ENCODE measurements at regions not wholly inside any gene's neighbourhood (a gene's known extent, or its start where the extent isn't known, plus 50 kb on each side); places are given as distances from the start of the nearest gene placed in this dataset.
A peak's percentile ranks its signal among the peaks of the same experiment; 100 is the strongest.

DNA sequence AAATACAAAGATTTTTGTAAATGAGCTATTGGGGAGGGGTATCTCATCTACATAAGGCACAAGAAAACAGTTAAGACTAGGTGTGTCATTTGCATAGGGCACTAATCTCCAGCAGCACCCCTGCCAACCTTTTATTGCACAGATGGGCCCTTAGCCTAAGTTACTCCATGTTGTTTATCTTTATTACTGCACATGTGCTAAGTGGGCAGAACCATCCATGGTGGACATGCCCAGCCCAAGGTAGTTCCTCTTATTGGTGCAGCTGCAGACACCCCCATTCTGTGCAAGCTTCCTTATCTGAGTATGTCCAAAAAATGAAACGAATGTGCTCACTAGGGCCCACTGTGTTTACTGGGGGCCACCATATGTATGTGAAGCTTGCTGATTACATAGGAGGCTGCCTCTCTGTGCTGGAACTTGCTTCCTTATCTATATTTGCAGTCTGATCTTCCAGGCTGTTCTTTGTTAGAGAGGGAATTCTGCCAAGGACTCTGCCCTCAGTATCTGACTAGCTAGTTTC lies 77.3 kb upstream of the NEK7 start (continued):
- TF ChIP-seq MIER1 (IDR thresholded peaks at IDR 0.05; ENCODE audit: low read depth) (no peak), STAT5B (CRISPR knock-in tag; IDR thresholded peaks at IDR 0.05) (no peak), ZEB2 (IDR thresholded peaks at IDR 0.05) (no peak), FOXJ3 (CRISPR knock-in tag; IDR thresholded peaks at IDR 0.05) (no peak), TOE1 (IDR thresholded peaks at IDR 0.05; ENCODE audit: borderline replicate concordance) (no peak), TOE1 (CRISPR knock-in tag; IDR thresholded peaks at IDR 0.05; ENCODE audit: borderline replicate concordance, low read depth) (no peak), GABPB2 (CRISPR knock-in tag; conservative IDR thresholded peaks at IDR 0.05) (no peak; the same call in 1 of the 2 replicates), ZNF124 (CRISPR knock-in tag; IDR thresholded peaks at IDR 0.05) (no peak), HMGN3 (IDR thresholded peaks at IDR 0.05; ENCODE audit: borderline replicate concordance, extremely low read depth, insufficient read length, low read depth, low read length) (no peak), DPF2 (IDR thresholded peaks at IDR 0.05) (peak; percentile 58)
- TF ChIP-seq, protein P1, sequence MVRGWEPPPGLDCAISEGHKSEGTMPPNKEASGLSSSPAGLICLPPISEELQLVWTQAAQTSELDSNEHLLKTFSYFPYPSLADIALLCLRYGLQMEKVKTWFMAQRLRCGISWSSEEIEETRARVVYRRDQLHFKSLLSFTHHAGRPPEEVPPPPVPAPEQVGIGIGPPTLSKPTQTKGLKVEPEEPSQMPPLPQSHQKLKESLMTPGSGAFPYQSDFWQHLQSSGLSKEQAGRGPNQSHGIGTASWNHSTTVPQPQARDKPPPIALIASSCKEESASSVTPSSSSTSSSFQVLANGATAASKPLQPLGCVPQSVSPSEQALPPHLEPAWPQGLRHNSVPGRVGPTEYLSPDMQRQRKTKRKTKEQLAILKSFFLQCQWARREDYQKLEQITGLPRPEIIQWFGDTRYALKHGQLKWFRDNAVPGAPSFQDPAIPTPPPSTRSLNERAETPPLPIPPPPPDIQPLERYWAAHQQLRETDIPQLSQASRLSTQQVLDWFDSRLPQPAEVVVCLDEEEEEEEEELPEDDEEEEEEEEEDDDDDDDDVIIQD (CRISPR knock-in tag; IDR thresholded peaks at IDR 0.05), result peak; percentile 88; the same call in 1 of the 2 replicates
- TF ChIP-seq, protein P2, sequence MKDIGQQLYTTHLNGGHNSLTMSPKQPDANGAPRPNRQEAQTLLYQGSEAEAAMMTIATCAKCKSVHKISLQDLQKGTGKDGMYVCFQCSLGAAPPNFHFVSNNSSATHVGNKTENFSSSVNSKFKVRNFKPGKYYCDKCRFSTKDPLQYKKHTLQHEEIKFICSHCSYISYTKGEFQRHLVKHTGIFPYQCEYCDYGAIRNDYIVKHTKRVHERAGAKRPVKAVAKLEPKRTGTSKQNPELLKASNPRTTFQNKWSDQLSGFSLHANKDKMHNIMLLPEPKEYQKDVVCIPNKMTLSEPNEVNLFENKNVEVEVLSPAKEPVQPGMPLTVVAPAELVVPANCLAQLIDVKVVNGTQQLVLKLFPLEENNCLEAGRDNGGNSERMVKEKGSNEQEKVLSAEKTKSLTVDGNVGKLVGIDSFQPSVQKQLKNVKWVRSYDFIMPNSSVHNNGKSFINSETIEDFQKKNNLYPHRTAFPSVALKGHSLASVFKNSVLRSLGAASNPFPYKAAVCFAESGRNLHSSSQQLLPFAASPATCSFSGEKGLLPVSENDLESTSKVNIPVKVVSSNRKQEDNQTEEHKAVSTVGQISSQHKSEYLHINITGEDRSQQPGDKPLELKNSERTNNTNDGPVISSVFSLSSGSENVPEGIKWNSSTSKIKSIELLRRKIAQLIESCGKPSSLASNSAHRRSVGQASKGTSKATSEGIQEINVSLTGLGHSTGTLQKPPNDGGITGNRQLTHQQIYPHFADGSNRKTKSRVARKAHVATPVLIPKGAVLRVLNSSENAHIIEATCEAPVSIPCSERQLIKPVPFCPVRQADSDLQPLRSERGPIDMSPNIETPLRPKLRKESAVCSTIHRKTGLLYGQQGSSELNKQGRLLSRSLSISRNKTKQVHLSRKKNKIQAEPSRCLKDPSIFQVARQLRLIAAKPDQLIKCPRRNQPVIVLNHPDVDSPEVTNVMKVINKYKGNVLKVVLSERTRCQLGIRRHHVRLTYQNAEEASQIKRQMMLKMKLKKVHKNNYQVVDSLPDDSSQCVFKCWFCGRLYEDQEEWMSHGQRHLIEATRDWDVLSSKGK (CRISPR knock-in tag; IDR thresholded peaks at IDR 0.05), result no peak
- TF ChIP-seq, protein P3, sequence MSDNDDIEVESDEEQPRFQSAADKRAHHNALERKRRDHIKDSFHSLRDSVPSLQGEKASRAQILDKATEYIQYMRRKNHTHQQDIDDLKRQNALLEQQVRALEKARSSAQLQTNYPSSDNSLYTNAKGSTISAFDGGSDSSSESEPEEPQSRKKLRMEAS (CRISPR knock-in tag; IDR thresholded peaks at IDR 0.05), result peak; percentile 64
- TF ChIP-seq, protein P4, sequence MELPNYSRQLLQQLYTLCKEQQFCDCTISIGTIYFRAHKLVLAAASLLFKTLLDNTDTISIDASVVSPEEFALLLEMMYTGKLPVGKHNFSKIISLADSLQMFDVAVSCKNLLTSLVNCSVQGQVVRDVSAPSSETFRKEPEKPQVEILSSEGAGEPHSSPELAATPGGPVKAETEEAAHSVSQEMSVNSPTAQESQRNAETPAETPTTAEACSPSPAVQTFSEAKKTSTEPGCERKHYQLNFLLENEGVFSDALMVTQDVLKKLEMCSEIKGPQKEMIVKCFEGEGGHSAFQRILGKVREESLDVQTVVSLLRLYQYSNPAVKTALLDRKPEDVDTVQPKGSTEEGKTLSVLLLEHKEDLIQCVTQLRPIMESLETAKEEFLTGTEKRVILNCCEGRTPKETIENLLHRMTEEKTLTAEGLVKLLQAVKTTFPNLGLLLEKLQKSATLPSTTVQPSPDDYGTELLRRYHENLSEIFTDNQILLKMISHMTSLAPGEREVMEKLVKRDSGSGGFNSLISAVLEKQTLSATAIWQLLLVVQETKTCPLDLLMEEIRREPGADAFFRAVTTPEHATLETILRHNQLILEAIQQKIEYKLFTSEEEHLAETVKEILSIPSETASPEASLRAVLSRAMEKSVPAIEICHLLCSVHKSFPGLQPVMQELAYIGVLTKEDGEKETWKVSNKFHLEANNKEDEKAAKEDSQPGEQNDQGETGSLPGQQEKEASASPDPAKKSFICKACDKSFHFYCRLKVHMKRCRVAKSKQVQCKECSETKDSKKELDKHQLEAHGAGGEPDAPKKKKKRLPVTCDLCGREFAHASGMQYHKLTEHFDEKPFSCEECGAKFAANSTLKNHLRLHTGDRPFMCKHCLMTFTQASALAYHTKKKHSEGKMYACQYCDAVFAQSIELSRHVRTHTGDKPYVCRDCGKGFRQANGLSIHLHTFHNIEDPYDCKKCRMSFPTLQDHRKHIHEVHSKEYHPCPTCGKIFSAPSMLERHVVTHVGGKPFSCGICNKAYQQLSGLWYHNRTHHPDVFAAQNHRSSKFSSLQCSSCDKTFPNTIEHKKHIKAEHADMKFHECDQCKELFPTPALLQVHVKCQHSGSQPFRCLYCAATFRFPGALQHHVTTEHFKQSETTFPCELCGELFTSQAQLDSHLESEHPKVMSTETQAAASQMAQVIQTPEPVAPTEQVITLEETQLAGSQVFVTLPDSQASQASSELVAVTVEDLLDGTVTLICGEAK (IDR thresholded peaks at IDR 0.05), result no peak
- TF ChIP-seq, protein P4 (CRISPR knock-in tag; IDR thresholded peaks at IDR 0.05), result no peak

All from K562 (cell line).